Neural cell (in vitro differentiated cells): ENCODE measurements at regions not wholly inside any gene's neighbourhood (a gene's known extent, or its start where the extent isn't known, plus 50 kb on each side); places are given as distances from the start of the nearest gene placed in this dataset.

Source experiments
- H2AFZ ChIP-seq: fragments of 200-600, 300-800 bp; sonication (generic), shearing (Covaris generic); 2 replicates; pipeline ENCODE4 v1.6.0; 2014; ENCODE audit warnings: low read depth, mild to moderate bottlenecking, antibody characterized with exemption, low read length, moderate library complexity
- H3F3A ChIP-seq: fragments of 200-600 bp; shearing (Covaris generic); 2 replicates; pipeline ENCODE4 v1.6.1; 2016; ENCODE audit warnings: mild to moderate bottlenecking, moderate library complexity, mixed read lengths, antibody characterized with exemption, low read length; ENCODE audit not compliant: insufficient read depth, poor library complexity, severe bottlenecking
- H3K27ac ChIP-seq: fragments of 200-600, 300-800 bp; sonication (generic), shearing (Covaris generic); 2 replicates; pipeline ENCODE4 v1.5.1; 2014; ENCODE audit warnings: mild to moderate bottlenecking, low read length, moderate library complexity
- H3K27me3 ChIP-seq: fragments of 300-800, 200-600 bp; sonication (generic), shearing (Covaris generic); 2 replicates; pipeline ENCODE4 v1.6.0; 2014; ENCODE audit warnings: mild to moderate bottlenecking, low read depth, low read length, moderate library complexity; ENCODE audit not compliant: insufficient read depth
- H3K36me3 ChIP-seq: fragments of 300-800, 200-600 bp; sonication (generic), shearing (Covaris generic); 2 replicates; pipeline ENCODE4 v1.5.1; 2014; ENCODE audit warnings: mild to moderate bottlenecking, antibody characterized with exemption, low read length, moderate library complexity; ENCODE audit not compliant: insufficient read depth
- H3K4me2 ChIP-seq: fragments of 300-800, 200-600 bp; sonication (generic), shearing (Covaris generic); 2 replicates; pipeline ENCODE4 v1.6.0; 2014; ENCODE audit warnings: mild to moderate bottlenecking, low read length
- H3K4me3 ChIP-seq: fragments of 300-800, 200-600 bp; sonication (generic), shearing (Covaris generic); 2 replicates; pipeline ENCODE4 v1.5.1; 2014; ENCODE audit warnings: mild to moderate bottlenecking, low read length, moderate library complexity
- H3K79me2 ChIP-seq: fragments of 200-600 bp; shearing (Covaris generic); replicated peaks from 2 replicates; pipeline ENCODE4 v1.6.0; 2014; ENCODE audit warnings: mild to moderate bottlenecking, low read length, moderate library complexity; ENCODE audit not compliant: insufficient read depth
- H3K9ac ChIP-seq: fragments of 300-800, 200-600 bp; sonication (generic), shearing (Covaris generic); 2 replicates; pipeline ENCODE4 v1.6.1; 2016; ENCODE audit warnings: mild to moderate bottlenecking, low read length, mixed read lengths
- H3K9me2 ChIP-seq: fragments of 200-600 bp; shearing (Covaris generic); 2 replicates; pipeline ENCODE4 v1.6.1; 2016; ENCODE audit warnings: mild to moderate bottlenecking, low read length, mixed read lengths; ENCODE audit not compliant: insufficient read depth
- H3K9me3 ChIP-seq: fragments of 200-600, 300-800 bp; sonication (generic), shearing (Covaris generic); 2 replicates; pipeline ENCODE4 v1.6.1; 2016; ENCODE audit warnings: mild to moderate bottlenecking, mixed run types, low read length, moderate library complexity, mixed read lengths
- H4K20me1 ChIP-seq: fragments of 200-600 bp; shearing (Covaris generic); 2 replicates; pipeline ENCODE4 v1.6.1; 2016; ENCODE audit warnings: mild to moderate bottlenecking, mixed run types; ENCODE audit not compliant: insufficient read depth
- CTCF ChIP-seq: fragments of 450-650 bp; IDR thresholded peaks from 2 replicates; pipeline ENCODE4 v1.5.1; 2014; ENCODE audit warnings: antibody characterized with exemption, mild to moderate bottlenecking, moderate library complexity; ENCODE audit not compliant: poor library complexity, severe bottlenecking
- EP300 ChIP-seq: fragments of 450-650 bp; conservative IDR thresholded peaks from 2 replicates; pipeline ENCODE4 v1.6.1; 2014; ENCODE audit warnings: antibody characterized with exemption, mild to moderate bottlenecking, moderate library complexity; ENCODE audit not compliant: poor library complexity, severe bottlenecking
- EZH2 ChIP-seq: fragments of 200-600, 300-800 bp; shearing (Covaris generic), sonication (generic); IDR thresholded peaks from 2 replicates; pipeline ENCODE4 v1.6.1; 2014; ENCODE audit warnings: antibody characterized with exemption, low read length, borderline replicate concordance, mild to moderate bottlenecking; ENCODE audit not compliant: insufficient read depth, poor library complexity, severe bottlenecking
- MXI1 ChIP-seq: fragments of 450-650 bp; conservative IDR thresholded peaks from 2 replicates; pipeline ENCODE4 v1.6.1; 2014; ENCODE audit warnings: antibody characterized with exemption, mild to moderate bottlenecking; ENCODE audit not compliant: poor library complexity, severe bottlenecking
- POLR2AphosphoS5 ChIP-seq: IDR thresholded peaks from 2 replicates; pipeline ENCODE4 v1.6.1; 2012
- RAD21 ChIP-seq: fragments of 450-650 bp; conservative IDR thresholded peaks from 2 replicates; pipeline ENCODE4 v1.6.1; 2014; ENCODE audit warnings: antibody characterized with exemption, mild to moderate bottlenecking, moderate library complexity
- REST ChIP-seq: IDR thresholded peaks from 2 replicates; pipeline ENCODE4 v1.6.1; 2012; ENCODE audit warnings: borderline replicate concordance
- SMC3 ChIP-seq: fragments of 450-650 bp; conservative IDR thresholded peaks from 2 replicates; pipeline ENCODE4 v1.6.1; 2014; ENCODE audit warnings: antibody characterized with exemption, mild to moderate bottlenecking, moderate library complexity; ENCODE audit not compliant: poor library complexity
- TAF1 ChIP-seq: IDR thresholded peaks from 2 replicates; pipeline ENCODE4 v1.6.1; 2012; ENCODE audit warnings: low read depth

- no peak for TF ChIP-seq EZH2
- no peak for TF ChIP-seq POLR2AphosphoS5
- TF ChIP-seq EP300 = no peak
- no peak for TF ChIP-seq RAD21
- no peak for TF ChIP-seq REST
- no peak for TF ChIP-seq CTCF
- TF ChIP-seq TAF1 = no peak
- no peak for TF ChIP-seq MXI1
- TF ChIP-seq SMC3 = no peak
- Histone ChIP-seq H3K36me3 (no peaks in the 10 kb centered on the region), H3K9ac (no peak overlapping the region), H3K4me2 (no peak overlapping the region), H3K79me2 (no peaks in the 10 kb centered on the region), H3K27me3 (no peaks in the 10 kb centered on the region), H3K9me2 (no peaks in the 10 kb centered on the region), H4K20me1 (no peaks in the 10 kb centered on the region), H3K27ac (no peak overlapping the region), H3K9me3 (no peaks in the 10 kb centered on the region), H3K4me3 (no peak overlapping the region), H2AFZ (no peak overlapping the region), H3F3A (no peaks in the 10 kb centered on the region)
Measured at GRCh38 chr18:1564793-1565192, 660.1 kb downstream of the ADCYAP1 start.

DNA sequence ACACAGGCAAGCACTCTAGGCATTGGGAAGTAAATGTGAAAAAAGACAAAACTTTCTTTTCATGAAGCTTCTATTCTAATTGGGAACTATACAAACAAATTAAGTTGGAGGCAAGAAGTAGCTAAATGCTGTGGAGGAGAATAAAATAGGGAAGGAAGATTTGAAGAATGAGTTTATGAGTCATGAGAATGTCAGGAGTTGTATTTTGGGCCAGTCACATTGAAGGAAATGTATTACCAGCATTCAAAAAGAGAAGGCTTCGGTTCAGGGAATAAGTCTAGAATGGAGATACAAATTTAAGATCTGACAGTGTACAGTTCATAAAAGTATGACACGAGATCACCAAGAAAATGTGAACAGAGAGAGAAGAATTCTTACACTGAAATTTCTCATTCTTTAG lies 666.5 kb downstream of the ADCYAP1 start:
- H3K79me2 ChIP-seq = no peaks in the 10 kb centered on the region
- no peak overlapping the region for H3K4me3 ChIP-seq
- H3K9ac ChIP-seq = no peak overlapping the region
- no peaks in the 10 kb centered on the region for H3K27me3 ChIP-seq
- no peaks in the 10 kb centered on the region for H3K9me2 ChIP-seq
- H3K4me2 ChIP-seq = no peak overlapping the region
- no peaks in the 10 kb centered on the region for H3K9me3 ChIP-seq
- no peak overlapping the region for H2AFZ ChIP-seq
- no peaks in the 10 kb centered on the region for H3F3A ChIP-seq
- H4K20me1 ChIP-seq = no peaks in the 10 kb centered on the region
- no peak overlapping the region for H3K27ac ChIP-seq
- H3K36me3 ChIP-seq = no peaks in the 10 kb centered on the region
- TF ChIP-seq TAF1 (no peak), SMC3 (no peak), REST (no peak), RAD21 (no peak), CTCF (no peak)
